ENCODE measurements at regions not wholly inside any gene's neighbourhood (a gene's known extent, or its start where the extent isn't known, plus 50 kb on each side); places are given as distances from the start of the nearest gene placed in this dataset.
"Not testable (repeated sequence)": the region's sequence is repeated elsewhere in the genome, so short reads cannot be mapped to it uniquely, and the experiment has no call there.

DNA sequence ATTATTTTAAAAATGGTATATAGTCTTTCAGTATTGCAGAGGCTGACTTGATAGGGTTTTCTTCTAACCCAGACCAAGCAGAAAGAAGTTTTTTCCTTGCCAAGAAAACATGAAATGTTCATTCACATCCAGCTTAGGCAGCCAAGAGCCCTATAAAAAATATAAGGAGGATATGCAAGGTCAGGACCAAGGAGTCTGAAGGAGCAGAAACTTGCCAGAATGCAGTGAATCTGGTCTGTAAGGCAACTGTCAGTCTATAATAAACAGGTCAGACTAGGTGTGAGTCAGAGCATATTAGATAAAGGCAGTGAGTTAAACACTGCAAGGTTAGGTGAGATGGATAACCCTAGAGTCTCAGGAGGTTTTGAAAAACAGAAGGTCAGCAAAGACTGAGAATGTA lies 645.5 kb downstream of the C12orf50 start:
- no peak for DNase-seq (ENCODE audit: low spot score in 2 of 2)
- H3K27ac Mint-ChIP-seq = no peak overlapping the region
- no peak for ATAC-seq
- H3K36me3 Mint-ChIP-seq = no peaks in the 10 kb centered on the region
- peaks cover 0 to 10% of the 10 kb centered on the region in 2 donors for H3K9me3 Mint-ChIP-seq

DNA sequence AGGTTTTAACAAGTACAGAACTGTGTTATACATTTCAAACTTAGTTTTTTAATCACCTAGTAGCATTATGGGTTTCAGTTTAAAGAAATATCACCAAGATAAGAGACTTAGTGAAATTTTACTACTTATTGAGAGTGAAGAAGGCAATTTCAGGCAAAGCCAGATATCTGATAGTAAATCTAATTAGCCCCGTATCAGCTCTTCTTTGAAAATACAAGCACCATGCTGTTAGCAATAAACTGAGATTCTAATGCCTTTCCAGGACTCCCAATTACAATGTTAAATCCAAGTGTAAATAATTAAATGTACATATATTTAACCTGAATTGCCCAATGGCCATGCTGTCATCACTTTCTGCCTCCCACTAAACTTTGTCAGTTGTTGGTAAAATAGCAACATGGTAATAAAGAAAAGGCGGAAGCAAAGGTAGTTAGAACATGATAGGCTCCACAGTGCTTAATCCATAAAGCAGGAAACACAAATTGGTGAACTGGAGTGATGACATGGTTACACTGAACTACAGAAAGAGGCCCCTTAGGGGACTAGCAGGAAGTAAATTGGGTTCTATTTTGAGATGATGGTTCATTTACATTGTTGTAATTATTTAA lies 646.1 kb downstream of the C12orf50 start:
- H3K27ac Mint-ChIP-seq = no peak overlapping the region
- ATAC-seq (no peak), DNase-seq (ENCODE audit: low spot score in 2 of 2) (no peak)
- H3K9me3 Mint-ChIP-seq = peaks cover 0 to 9% of the 10 kb centered on the region in 2 donors
- H3K36me3 Mint-ChIP-seq = no peaks in the 10 kb centered on the region

DNA sequence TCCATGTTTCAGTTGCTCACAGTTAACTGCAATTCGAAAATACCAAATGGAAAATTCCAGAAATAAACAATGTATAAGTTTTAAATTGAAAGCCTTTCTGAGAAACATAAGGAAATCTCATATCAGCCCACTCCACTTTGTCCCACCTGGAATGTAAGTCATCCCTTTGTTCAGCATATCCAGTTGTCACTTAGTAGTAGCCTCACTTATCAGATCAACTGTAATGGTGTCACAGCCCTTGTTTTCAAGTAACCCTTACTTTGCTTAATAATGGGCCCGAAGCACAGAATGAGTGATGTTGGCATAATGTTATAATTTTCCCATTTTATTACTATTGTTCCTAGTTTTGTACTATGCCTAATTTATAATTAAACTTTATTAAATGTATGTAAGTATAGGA lies 646.8 kb downstream of the C12orf50 start:
- no peak for DNase-seq (ENCODE audit: low spot score in 2 of 2)
- Mint-ChIP-seq H3K27ac (no peak overlapping the region), H3K36me3 (no peaks in the 10 kb centered on the region), H3K9me3 (peaks cover 0 to 5% of the 10 kb centered on the region in 2 donors)
- no peak for ATAC-seq

DNA sequence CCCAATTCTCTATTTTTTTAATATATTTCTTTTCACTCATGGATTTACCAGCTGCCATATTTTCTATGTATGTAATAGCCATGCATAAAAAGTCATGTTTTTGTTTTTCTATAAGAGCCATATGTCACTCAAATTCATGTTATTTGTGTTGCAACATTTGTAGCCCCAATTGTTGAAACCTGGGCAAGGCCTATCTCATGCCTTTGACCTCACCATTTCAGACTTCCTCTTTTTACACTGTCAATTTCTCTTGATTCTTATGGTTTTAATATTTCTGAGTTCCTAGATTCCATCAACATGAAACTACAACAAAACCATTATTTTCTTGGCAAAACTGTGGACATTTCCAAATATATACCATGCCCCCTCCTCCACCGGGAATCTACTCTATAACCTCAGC lies 647.5 kb downstream of the C12orf50 start:
- no peaks in the 10 kb centered on the region for H3K36me3 Mint-ChIP-seq
- ATAC-seq (no peak), DNase-seq (ENCODE audit: low spot score in 2 of 2) (no peak)
- peaks cover 0 to under 1% of the 10 kb centered on the region in 2 donors for H3K9me3 Mint-ChIP-seq
- no peak overlapping the region for H3K27ac Mint-ChIP-seq

DNA sequence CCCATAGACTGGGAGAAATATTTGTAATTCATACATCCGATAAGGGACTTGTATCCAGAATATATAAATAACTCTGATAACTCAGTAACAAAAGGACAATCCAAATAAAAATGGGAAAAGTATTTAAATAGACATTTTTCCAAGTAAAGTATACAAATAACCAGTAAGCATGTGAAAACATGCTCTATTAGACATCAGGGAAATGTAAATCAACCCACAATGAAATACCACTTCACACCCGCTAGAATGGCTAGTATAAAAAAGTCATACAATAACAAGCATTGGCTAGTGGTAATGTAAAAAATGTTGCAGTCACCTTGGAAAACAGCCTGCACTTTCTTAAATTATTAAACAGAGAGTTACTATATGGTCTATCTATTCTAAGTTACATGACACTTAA lies 650.7 kb downstream of the C12orf50 start:
- Mint-ChIP-seq H3K36me3 (no peaks in the 10 kb centered on the region), H3K27ac (no peak overlapping the region), H3K9me3 (peaks cover 0 to 6% of the 10 kb centered on the region in 2 donors)
- DNase-seq (ENCODE audit: low spot score in 2 of 2) = no peak
- ATAC-seq = no peak

DNA sequence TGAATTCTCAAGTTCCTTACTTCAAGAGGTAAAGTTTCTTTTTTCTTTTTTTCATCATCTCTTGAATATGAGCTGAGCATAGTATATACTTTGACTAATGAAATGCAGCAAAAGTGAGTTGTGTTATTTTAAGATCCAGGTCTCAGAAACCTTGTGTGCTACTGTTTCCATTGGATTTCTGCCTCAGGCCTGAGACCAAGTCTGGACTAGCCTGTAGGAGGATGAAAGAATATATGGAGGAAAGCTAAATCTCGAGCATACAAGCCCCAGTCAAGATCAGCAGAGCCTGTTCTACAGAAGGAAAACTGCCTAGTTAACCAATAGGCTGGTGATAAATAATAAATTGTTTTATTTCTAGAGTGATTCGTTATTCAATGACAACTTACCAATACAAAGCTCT lies 652.5 kb downstream of the C12orf50 start:
- no peak for DNase-seq (ENCODE audit: low spot score in 2 of 2)
- Mint-ChIP-seq H3K27ac (no peak overlapping the region), H3K36me3 (no peaks in the 10 kb centered on the region), H3K9me3 (peaks cover 4 to 11% of the 10 kb centered on the region in 2 donors)
- no peak for ATAC-seq

DNA sequence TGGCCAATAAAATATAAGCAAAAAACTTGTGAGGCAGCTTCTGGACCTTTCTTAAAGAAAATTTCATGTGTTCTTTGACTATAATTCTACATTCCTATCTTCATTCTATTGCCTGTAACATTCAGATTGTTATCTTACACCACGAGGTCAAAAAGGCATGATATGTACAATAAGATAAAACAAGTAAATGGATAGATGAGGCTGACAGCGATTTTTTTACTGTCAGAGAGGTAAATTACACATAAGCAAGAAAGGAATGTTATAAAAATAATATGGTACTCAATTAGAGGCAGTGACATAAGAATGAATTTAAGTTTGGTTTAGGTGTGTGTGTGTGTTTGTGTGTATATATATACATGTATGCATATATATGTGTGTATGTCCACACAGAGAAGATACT lies 660.0 kb downstream of the C12orf50 start:
- H3K27ac Mint-ChIP-seq = no peak overlapping the region
- ATAC-seq = no peak
- H3K9me3 Mint-ChIP-seq = peaks cover 6 to 13% of the 10 kb centered on the region in 2 donors
- DNase-seq (ENCODE audit: low spot score in 2 of 2) = no peak
- H3K36me3 Mint-ChIP-seq = peaks cover 0 to 3% of the 10 kb centered on the region in 2 donors

DNA sequence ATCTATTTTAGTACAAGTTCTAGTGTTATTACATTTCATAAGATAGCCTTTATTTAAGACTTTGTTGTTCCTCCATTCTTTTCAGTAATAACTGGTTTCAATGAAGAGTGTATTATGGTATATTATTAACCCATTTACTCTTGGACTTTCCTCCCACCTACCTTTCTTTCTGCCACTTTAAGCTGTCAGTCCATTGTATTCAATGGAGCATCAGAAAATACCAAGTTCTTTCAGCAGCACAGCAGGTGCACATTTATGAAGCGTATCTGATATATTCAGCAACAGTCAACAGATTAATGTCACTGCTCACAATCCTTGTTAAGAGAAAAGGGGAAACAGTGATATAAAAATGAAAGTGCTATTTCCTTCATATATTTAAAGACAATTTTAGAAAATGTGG lies 660.9 kb downstream of the C12orf50 start:
- H3K27ac Mint-ChIP-seq = no peak overlapping the region
- DNase-seq (ENCODE audit: low spot score in 2 of 2) (no peak), ATAC-seq (no peak)
- H3K9me3 Mint-ChIP-seq = peaks cover 11 to 12% of the 10 kb centered on the region in 2 donors
- peaks cover 0 to 8% of the 10 kb centered on the region in 2 donors for H3K36me3 Mint-ChIP-seq

DNA sequence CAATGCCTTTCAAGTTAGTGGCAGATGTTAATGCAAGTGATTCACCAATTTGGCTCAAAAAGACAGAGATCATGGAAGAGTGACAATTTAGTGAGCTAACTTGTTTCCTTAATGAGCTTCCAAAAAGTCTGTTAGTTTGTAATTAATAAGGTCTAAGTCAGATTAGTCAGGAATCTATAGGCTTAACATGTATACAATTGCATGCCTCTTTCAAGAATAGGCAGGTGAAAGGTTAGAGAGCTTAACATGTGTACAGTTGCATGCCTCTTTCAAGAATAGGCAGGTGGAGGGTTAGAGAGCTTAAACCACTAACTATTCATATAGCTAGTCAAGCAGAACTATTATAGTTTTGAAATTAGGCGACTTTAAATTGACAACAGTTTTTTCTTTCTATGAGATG lies 663.8 kb downstream of the C12orf50 start:
- no peak for ATAC-seq
- Mint-ChIP-seq H3K9me3 (peaks cover 20 to 30% of the 10 kb centered on the region in 2 donors), H3K36me3 (peaks cover 0 to 14% of the 10 kb centered on the region in 2 donors), H3K27ac (no peak overlapping the region)
- DNase-seq (ENCODE audit: low spot score in 2 of 2) = no peak

DNA sequence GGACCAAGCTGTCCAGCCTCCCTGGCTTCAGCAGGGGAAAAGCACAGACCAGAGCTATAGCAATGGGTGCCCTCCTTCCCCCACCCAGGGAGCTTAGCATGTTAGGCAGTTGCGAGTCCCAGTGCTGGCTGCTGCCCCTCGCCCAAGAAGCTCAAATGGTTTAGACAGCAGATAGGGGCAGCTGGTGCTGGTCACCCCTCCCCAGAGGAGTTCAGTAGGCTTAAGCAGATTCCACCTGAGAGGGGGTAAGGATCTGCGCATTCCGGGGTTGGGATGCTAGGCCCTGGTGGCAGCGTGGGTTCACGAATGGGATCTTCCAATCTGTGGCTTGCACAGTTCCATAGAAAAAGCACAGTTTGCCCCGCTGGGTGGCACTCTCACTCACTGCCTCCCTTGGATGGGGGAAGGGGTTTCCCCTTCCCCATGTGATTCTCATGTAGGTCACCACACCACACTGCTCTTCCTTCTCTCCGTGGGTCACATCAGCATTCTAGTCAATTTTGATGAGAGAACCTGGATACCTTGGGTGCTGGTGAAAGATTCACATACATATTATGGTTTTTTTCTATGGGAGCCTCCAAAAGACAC lies 665.6 kb downstream of the C12orf50 start:
- no peak for DNase-seq (ENCODE audit: low spot score in 2 of 2)
- Mint-ChIP-seq H3K36me3 (peaks cover 0 to 15% of the 10 kb centered on the region in 2 donors), H3K27ac (no peak overlapping the region), H3K9me3 (peaks cover 20 to 32% of the 10 kb centered on the region in 2 donors)
- no peak for ATAC-seq

DNA sequence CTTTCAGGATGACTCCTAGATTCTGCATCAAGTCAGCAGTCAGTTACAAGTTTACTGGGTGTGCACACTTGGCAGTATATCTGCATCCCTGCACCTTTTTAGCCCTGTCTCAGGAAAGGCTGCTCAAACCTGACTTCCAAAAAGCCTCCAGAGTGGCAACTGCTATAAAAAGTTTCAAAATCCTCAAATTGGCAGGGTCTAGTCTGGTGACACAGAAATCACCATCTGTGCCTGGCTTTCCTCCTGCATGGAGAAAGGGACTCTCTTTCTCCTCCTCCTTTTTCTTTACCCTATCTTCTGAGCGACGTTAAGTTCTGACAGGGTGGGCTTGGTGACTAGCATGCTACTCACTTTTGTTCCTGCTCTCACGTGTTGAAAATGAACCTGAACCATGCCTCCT lies 679.5 kb downstream of the C12orf50 start:
- DNase-seq (ENCODE audit: low spot score in 2 of 2) = no peak
- H3K9me3 Mint-ChIP-seq = peaks cover 3 to 14% of the 10 kb centered on the region in 2 donors
- ATAC-seq = no peak
- H3K36me3 Mint-ChIP-seq = no peaks in the 10 kb centered on the region
- no peak overlapping the region for H3K27ac Mint-ChIP-seq

DNA sequence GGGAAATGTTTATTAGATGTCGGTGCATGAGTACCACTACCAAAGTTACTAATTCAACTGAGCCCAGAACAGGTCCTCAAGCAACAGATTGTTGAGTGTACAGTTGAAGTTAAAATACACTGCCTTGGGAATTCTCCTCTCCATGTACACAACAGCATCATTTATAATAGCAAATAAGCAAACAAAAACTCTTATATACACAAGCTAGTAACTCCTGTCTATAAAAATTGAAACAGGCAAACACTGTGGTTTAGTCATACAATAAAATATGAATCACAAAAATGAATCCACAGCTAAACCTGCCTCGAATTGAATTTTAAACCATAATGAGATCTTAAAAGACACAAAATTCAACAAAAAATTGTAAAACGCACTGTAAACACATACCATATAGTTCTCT lies 681.1 kb downstream of the C12orf50 start:
- H3K36me3 Mint-ChIP-seq = no peaks in the 10 kb centered on the region
- ATAC-seq = no peak
- H3K9me3 Mint-ChIP-seq = peaks cover 6 to 23% of the 10 kb centered on the region in 2 donors
- no peak overlapping the region for H3K27ac Mint-ChIP-seq
- no peak for DNase-seq (ENCODE audit: low spot score in 2 of 2)

DNA sequence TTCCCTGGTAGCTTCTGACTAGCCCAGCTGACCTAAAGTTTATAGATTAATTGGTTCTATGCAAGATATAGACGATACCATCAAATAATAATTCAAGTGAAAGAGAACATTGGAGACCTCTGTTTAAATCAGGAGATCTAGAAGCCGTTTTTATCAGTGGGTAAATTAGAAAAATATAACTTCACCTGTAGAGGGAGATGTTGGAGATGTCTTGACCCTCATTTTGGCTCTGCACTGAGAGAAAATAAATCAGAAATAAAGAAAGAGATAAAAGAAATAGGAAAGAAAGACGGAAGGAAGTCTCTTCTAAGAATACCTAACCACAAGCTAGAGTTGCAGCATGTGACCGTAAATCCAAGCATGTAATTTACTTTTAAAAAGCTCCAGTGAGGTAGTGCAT lies 684.5 kb downstream of the C12orf50 start:
- no peak for DNase-seq (ENCODE audit: low spot score in 2 of 2)
- ATAC-seq = no peak
- H3K27ac Mint-ChIP-seq = no peak overlapping the region
- peaks cover 3 to 17% of the 10 kb centered on the region in 2 donors for H3K9me3 Mint-ChIP-seq
- H3K36me3 Mint-ChIP-seq = no peaks in the 10 kb centered on the region

DNA sequence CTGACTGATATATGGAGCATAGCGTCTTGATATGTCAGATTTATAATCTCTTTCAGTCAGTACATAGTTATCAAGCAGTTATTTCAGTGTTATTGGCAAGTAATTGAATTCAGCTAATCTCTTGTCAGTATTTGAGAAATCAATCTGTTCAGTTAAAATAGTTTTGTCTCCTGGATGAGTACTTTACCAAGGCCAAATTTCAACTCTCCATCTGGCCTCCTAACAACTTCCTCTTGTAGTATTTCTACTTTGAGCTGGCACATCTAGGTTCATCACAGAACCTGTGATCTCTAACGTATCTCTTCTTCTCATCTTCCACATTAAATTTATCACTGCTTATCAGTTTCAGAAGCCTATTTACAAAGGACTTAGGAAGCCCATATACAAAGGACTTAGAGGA lies 690.5 kb downstream of the C12orf50 start:
- DNase-seq (ENCODE audit: low spot score in 2 of 2) (no peak), ATAC-seq (no peak)
- no peak overlapping the region for H3K27ac Mint-ChIP-seq
- peaks cover 3 to 11% of the 10 kb centered on the region in 2 donors for H3K9me3 Mint-ChIP-seq
- no peaks in the 10 kb centered on the region for H3K36me3 Mint-ChIP-seq

DNA sequence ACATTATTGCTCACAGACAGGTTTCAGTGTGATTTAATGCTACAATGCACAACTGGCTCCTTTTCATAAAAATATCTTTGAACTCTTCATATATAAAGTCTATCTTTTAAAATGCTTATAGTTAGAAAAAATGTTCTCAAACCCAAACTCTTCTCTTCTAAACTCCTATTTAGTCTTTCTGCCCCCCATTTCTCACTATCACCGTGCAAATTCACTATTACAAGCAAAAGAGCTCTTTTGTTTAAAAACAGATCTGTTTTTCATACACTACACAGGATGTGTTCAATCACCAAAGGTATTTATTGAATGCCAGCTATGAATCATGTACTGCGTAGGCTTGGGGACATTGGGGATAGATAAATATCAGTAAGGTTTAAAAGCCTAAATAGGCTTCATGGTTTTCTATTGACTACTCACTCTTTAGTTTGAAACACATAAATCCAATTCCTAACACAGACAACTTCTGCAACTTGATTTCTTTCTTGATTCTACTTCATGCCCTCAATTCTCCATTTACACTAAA lies 692.3 kb downstream of the C12orf50 start:
- DNase-seq (ENCODE audit: low spot score in 2 of 2) (no peak), ATAC-seq (no peak)
- Mint-ChIP-seq H3K27ac (no peak overlapping the region), H3K9me3 (peaks cover 7 to 11% of the 10 kb centered on the region in 2 donors), H3K36me3 (no peaks in the 10 kb centered on the region)

DNA sequence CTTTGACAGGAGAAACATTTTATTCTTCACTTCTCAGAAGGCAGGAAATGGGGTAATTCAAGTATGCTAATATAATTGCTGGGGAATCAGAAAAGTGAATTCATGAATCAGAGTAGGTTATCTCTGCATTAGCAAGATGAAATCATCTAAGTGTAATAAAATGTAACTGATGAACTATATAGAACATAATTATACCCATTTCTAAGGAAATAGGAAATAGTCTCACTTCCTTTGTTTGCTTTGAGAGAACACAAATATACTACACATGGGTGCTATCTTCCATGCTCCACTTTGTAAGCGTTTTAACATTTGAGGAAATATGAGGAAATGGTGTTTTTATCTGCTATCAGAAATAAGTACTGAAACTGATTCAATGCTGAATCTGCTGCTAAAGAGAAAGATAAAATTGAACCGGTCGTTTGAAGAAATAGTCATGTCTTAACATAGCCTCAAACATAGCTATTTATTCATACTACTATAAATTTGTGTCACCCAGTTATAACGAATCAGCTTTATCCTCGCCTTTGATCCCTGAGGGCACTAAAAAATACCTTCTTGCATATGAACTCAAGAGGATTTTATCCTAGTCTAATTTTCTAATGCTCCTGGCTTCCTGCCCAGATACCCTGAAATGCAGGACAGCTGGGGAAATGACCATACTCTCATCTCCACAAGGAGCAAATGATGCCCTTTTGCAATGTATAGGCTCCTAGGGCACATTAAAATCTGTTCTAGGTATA lies 696.0 kb downstream of the C12orf50 start:
- no peaks in the 10 kb centered on the region for H3K36me3 Mint-ChIP-seq
- ATAC-seq = no peak
- no peak for DNase-seq (ENCODE audit: low spot score in 2 of 2)
- H3K9me3 Mint-ChIP-seq = peaks cover 6 to 7% of the 10 kb centered on the region in 2 donors
- H3K27ac Mint-ChIP-seq = no peak overlapping the region

DNA sequence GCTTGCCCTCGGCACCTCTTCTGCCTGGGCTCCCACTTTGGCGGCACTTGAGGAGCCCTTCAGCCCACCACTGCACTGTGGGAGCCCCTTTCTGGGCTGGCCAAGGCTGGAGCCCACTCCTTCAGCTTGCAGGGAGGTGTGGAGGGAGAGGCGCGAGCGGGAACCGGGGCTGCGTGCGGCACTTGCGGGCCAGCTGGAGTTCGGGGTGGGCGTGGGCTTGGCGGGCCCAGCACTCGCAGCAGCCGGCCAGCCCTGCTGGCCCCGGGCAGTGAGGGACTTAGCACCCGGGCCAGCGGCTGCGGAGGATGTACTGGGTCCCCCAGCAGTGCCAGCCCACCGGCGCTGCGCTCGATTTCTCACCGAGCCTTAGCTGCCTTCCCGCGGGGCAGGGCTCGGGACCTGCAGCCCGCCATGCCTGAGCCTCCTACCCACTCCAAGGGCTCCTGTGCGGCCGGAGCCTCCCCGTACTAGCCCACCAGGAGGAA lies 699.1 kb downstream of the C12orf50 start:
- not testable (repeated sequence) for H3K9me3 Mint-ChIP-seq; H3K27ac Mint-ChIP-seq; H3K36me3 Mint-ChIP-seq; ATAC-seq; DNase-seq (ENCODE audit: low spot score in 2 of 2)
